Neuronal stem cell (in vitro differentiated cells): ENCODE measurements at regions not wholly inside any gene's neighbourhood (a gene's known extent, or its start where the extent isn't known, plus 50 kb on each side); places are given as distances from the start of the nearest gene placed in this dataset.

Source experiments
- DNase-seq: peaks from one replicate; pipeline ENCODE4 v3.0.0-alpha.2; 2013; ENCODE audit warnings: low spot score
- H2AFZ ChIP-seq: one replicate; pipeline ENCODE4 v1.6.1; 2013; ENCODE audit warnings: mild to moderate bottlenecking, low read length, inconsistent platforms
- H2AK5ac ChIP-seq: 2 replicates; pipeline ENCODE4 v1.6.1; 2013; ENCODE audit warnings: low read depth, mild to moderate bottlenecking, inconsistent platforms, low read length, moderate library complexity, mixed read lengths
- H2BK120ac ChIP-seq: 2 replicates; pipeline ENCODE4 v1.6.1; 2013; ENCODE audit warnings: low read depth, mild to moderate bottlenecking, inconsistent platforms, low read length, moderate library complexity, mixed read lengths
- H2BK12ac ChIP-seq: one replicate; pipeline ENCODE4 v1.6.1; 2013; ENCODE audit warnings: low read length, inconsistent platforms
- H2BK15ac ChIP-seq: 2 replicates; pipeline ENCODE4 v1.6.1; 2013; ENCODE audit warnings: mild to moderate bottlenecking, low read length, inconsistent platforms, mixed read lengths
- H2BK5ac ChIP-seq: one replicate; pipeline ENCODE4 v1.6.1; 2013; ENCODE audit warnings: inconsistent platforms, mild to moderate bottlenecking, low read length, moderate library complexity
- H3K14ac ChIP-seq: one replicate; pipeline ENCODE4 v1.6.1; 2013; ENCODE audit warnings: low read length, inconsistent platforms
- H3K18ac ChIP-seq: 2 replicates; pipeline ENCODE4 v1.6.1; 2013; ENCODE audit warnings: low read length, inconsistent platforms
- H3K23ac ChIP-seq: 2 replicates; pipeline ENCODE4 v1.6.1; 2013; ENCODE audit warnings: low read depth, mild to moderate bottlenecking, mixed read lengths, low read length, inconsistent platforms; ENCODE audit not compliant: poor library complexity
- H3K27ac ChIP-seq: replicated peaks from 3 replicates; pipeline ENCODE4 v1.5.1; 2013; ENCODE audit warnings: low read length, inconsistent platforms
- H3K27me3 ChIP-seq, 3 experiments: 2 replicates each; pipeline ENCODE4 v1.6.1; 2013; ENCODE audit warnings: low read length in 3 of 3, mild to moderate bottlenecking in 2 of 3, inconsistent platforms in 1 of 3, low read depth in 1 of 3, mixed read lengths in 1 of 3, moderate library complexity in 1 of 3; ENCODE audit not compliant: control insufficient read depth in 3 of 3, insufficient read depth in 3 of 3
- H3K36me3 ChIP-seq, 2 donors: replicated peaks in 1 of 2; 2 replicates each; pipeline ENCODE4 v1.6.1; 2013; ENCODE audit warnings: low read length in 2 of 2; ENCODE audit not compliant: control insufficient read depth in 2 of 2, insufficient read depth in 2 of 2
- H3K4ac ChIP-seq: 2 replicates; pipeline ENCODE4 v1.6.1; 2013; ENCODE audit warnings: inconsistent platforms, mild to moderate bottlenecking, low read length, moderate library complexity
- H3K4me1 ChIP-seq, 2 donors: 1 replicate in 1 of 2; 2 replicates in 1 of 2; pipeline ENCODE4 v1.6.1; 2013; ENCODE audit warnings: low read length in 2 of 2, low read depth in 1 of 2; ENCODE audit not compliant: control insufficient read depth in 2 of 2, insufficient read depth in 1 of 2
- H3K4me2 ChIP-seq: one replicate; pipeline ENCODE4 v1.6.1; 2013; ENCODE audit warnings: mild to moderate bottlenecking, low read length, inconsistent platforms; ENCODE audit not compliant: insufficient read depth, poor library complexity, severe bottlenecking
- H3K4me3 ChIP-seq, 2 donors: 2 replicates each; pipeline ENCODE4 v1.5.1; 2013; ENCODE audit warnings: low read length in 2 of 2, mild to moderate bottlenecking in 2 of 2, inconsistent platforms in 1 of 2, moderate library complexity in 1 of 2
- H3K79me1 ChIP-seq: one replicate; pipeline ENCODE4 v1.6.1; 2013; ENCODE audit warnings: low read depth, mild to moderate bottlenecking, inconsistent platforms, low read length, moderate library complexity
- H3K9ac ChIP-seq: one replicate; pipeline ENCODE4 v1.6.1; 2013; ENCODE audit warnings: mild to moderate bottlenecking, low read depth, low read length, inconsistent platforms; ENCODE audit not compliant: poor library complexity
- H3K9me3 ChIP-seq, 2 donors: replicated peaks in 1 of 2; 2 replicates each; pipeline versions ENCODE3 to v1.6.1; 2013; ENCODE audit warnings: low read length in 2 of 2, mild to moderate bottlenecking in 2 of 2, inconsistent platforms in 1 of 2, low read depth in 1 of 2, mixed read lengths in 1 of 2, moderate library complexity in 1 of 2; ENCODE audit not compliant: control insufficient read depth in 2 of 2, insufficient read depth in 1 of 2
- H4K8ac ChIP-seq: one replicate; pipeline ENCODE4 v1.6.1; 2013; ENCODE audit warnings: low read depth, mild to moderate bottlenecking, inconsistent platforms, low read length, moderate library complexity
- H4K91ac ChIP-seq: one replicate; pipeline ENCODE4 v1.6.1; 2013; ENCODE audit warnings: low read length, low read depth, mild to moderate bottlenecking, inconsistent platforms; ENCODE audit not compliant: poor library complexity
- WGBS, 2 donors: extraction: QIAGEN DNeasy Blood & Tissue Kit; methylation state at CpG; one replicate each; pipeline ENCODE4 v1.1.7; 2013; ENCODE audit warnings: missing lambda C conversion rate in 2 of 2, mixed read lengths in 1 of 2; ENCODE audit not compliant: insufficient read length in 2 of 2, insufficient replicate concordance in 1 of 2; ENCODE audit errors: extremely low coverage in 2 of 2; 5-methylcytosine and 5-hydroxymethylcytosine counted together

DNA sequence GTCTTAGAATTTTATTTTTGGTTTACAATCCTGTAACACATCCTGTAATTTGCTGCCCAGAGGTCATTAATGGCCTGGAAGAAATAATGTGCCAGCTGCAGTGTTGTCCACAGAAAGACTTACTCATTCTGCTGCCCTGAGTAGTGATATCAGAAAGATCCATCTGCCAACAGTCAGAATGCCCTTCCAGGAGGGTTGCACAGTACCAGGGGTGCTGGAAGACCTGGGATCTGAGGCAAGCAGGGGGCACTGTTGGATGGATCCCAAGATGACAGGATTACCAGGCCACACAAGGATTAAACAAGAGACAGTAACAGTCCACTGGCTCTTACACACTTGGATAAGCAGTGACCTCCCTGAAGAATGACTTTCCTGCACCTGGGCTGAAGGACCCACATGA, 93.8 kb upstream of the TOP3B start:
- Histone ChIP-seq H3K27ac (no peak overlapping the region), H3K9me3 (peaks cover 0 to 2% of the 10 kb centered on the region in 2 donors), H4K91ac (no peak overlapping the region), H3K4me1 (peaks cover 0 to 12% of the 10 kb centered on the region in 2 donors), H3K14ac (no peak overlapping the region), H3K4ac (no peak overlapping the region), H3K27me3 (peaks cover 0 to 27% (median 27%) of the 10 kb centered on the region in 3 experiments), H2BK5ac (no peak overlapping the region), H2BK15ac (no peak overlapping the region), H2BK120ac (no peak overlapping the region), H4K8ac (no peak overlapping the region), H2BK12ac (no peak overlapping the region), H3K18ac (no peak overlapping the region), H3K4me2 (no peak overlapping the region), H2AK5ac (no peak overlapping the region), H3K79me1 (no peaks in the 10 kb centered on the region), H3K9ac (no peak overlapping the region), H3K4me3 (no peak overlapping the region), H3K23ac (no peak overlapping the region), H2AFZ (no peak overlapping the region), H3K36me3 (no peaks in the 10 kb centered on the region)
- no peak for DNase-seq

DNA sequence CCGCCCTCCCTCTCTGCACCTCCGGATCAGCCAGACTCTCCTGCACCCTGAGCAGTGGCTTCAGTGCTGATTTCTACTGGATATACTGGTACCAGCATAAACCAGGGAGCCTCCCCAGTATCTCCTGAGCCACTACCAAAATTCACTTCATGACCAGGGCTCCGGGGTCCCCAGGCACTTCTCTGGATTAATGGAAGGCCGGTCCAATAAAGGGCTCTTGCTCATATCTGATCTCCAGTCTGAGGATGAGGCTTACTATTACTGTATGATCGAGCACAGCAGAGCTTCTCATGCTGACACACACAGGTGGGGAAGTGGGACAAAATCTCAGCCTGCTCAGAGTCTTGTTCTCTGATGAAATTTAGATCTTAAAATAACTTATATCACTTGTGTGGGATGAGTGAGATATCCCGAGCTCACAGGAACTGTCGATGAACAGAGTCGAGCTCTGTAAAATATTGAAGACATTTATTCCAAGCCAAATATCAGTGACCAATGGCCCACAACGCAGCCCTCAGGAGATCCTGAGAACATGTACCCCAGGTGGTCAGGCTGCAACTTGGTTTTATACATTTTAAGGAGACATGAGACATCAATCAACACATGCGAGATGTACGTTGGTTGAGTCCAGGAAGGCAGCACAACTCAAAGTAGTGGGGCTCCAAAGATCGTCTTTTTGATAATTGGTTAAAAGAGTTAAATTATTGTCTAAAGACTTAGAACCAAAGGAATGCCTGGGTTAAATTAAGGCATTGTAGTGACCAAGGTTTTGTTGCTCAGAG, 93.0 kb upstream of the TOP3B start:
- no peaks in the 10 kb centered on the region for H3K79me1 ChIP-seq
- peaks cover 0 to 2% of the 10 kb centered on the region in 2 donors for H3K9me3 ChIP-seq
- H3K36me3 ChIP-seq = no peaks in the 10 kb centered on the region
- H3K9ac ChIP-seq = no peak overlapping the region
- no peak for DNase-seq
- no peak overlapping the region for H2AK5ac ChIP-seq
- H2BK15ac ChIP-seq = no peak overlapping the region
- no peak overlapping the region for H2BK120ac ChIP-seq
- H3K4me2 ChIP-seq = no peak overlapping the region
- no peak overlapping the region for H3K27ac ChIP-seq
- H3K23ac ChIP-seq = no peak overlapping the region
- peak overlapping the region; percentile 19 for H3K18ac ChIP-seq
- H3K4ac ChIP-seq = no peak overlapping the region
- no CpG with 5 or more reads among the region's 12 CpGs for WGBS, 2 donors
- H2AFZ ChIP-seq = no peak overlapping the region
- H4K91ac ChIP-seq = no peak overlapping the region
- no peak overlapping the region for H2BK5ac ChIP-seq
- H3K14ac ChIP-seq = no peak overlapping the region
- H3K27me3 ChIP-seq = peaks cover 0 to 27% (median 24%) of the 10 kb centered on the region in 3 experiments
- H2BK12ac ChIP-seq = no peak overlapping the region
- H4K8ac ChIP-seq = no peak overlapping the region
- H3K4me3 ChIP-seq = no peak overlapping the region
- H3K4me1 ChIP-seq = peaks cover 0 to 12% of the 10 kb centered on the region in 2 donors

DNA sequence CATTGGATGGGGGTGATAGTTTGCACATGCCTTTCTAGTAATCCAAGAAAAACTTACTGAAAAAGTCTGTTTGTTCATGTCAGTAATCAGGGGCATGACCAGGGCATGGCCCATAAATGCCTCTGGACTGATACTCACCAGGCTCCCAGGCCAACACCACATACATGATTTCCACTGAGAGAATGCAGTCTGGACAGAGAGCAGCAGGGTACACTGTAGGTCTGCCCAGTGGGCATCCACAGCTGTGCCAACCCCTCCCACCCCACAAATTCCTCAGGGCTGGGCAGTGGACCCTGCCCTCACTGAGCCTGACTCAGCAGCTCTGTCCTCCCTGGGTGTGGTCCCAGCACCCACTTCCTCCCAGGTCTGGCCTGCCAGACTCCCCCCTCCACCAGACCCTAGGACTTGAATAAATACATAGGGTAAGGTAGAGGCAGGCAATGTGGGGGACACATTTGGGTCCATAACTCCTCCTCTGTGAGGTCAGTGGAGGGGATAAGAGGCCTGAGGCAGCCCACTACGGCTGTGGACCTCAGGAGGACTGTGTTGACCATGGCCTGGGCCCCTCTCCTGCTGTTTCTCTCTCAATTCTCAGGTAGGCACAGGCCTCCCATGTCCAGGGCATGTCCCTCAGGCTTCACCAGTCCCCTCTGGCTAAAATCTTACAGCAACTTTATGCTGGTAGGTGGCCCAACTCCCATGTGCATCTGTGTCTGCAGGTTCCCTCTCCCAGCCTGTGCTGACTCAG, 92.2 kb upstream of the TOP3B start:
- H3K27ac ChIP-seq = no peak overlapping the region
- H3K9me3 ChIP-seq = peaks cover 0 to 2% of the 10 kb centered on the region in 2 donors
- H3K4me3 ChIP-seq = no peak overlapping the region

More for the DNA sequence above, 92.2 kb upstream of the TOP3B start:
- Histone ChIP-seq H3K36me3 (no peaks in the 10 kb centered on the region), H3K23ac (peak overlapping the region; percentile 70), H3K4me2 (no peak overlapping the region), H4K91ac (no peak overlapping the region), H2BK15ac (peak overlapping the region; percentile 16), H3K79me1 (no peaks in the 10 kb centered on the region), H4K8ac (no peak overlapping the region), H3K14ac (no peak overlapping the region), H2AFZ (no peak overlapping the region), H2BK5ac (no peak overlapping the region), H2BK12ac (no peak overlapping the region), H3K4me1 (peaks cover 0 to 12% of the 10 kb centered on the region in 2 donors), H3K18ac (peak overlapping the region; percentile 33), H3K27me3 (peaks cover 0 to 28% (median 25%) of the 10 kb centered on the region in 3 experiments), H2BK120ac (no peak overlapping the region), H2AK5ac (peak overlapping the region; percentile 51), H3K4ac (no peak overlapping the region), H3K9ac (no peak overlapping the region)
- WGBS, 2 donors = no CpG with 5 or more reads among the region's 1 CpG
- no peak for DNase-seq
